IMR-90 (cell line): ENCODE measurements at regions not wholly inside any gene's neighbourhood (a gene's known extent, or its start where the extent isn't known, plus 50 kb on each side); places are given as distances from the start of the nearest gene placed in this dataset.

Experiments
- ATAC-seq: fragments of 200-7000 bp; cut with Tn5 transposase; 2 replicates; pipeline ENCODE4 v1.9.1; 2020; ENCODE audit warnings: low read depth, mild to moderate bottlenecking, moderate library complexity
- BruUV-seq: library from RNA; stranded (reverse); fragments of 400-500 nt; replicated peaks from 2 replicates; lab custom pipeline; 2021; lab: Mats Ljungman, UMichigan
- CTCF ChIA-PET: fragments of 300-600 bp; formaldehyde crosslinking; extraction: SDS; loops from one replicate; lab custom pipeline; 2021; ENCODE audit warnings: antibody characterized with exemption; lab: Yijun Ruan, JAX
- POLR2A ChIA-PET: fragments of 300-600 bp; sonication (Branson Sonifier 250); formaldehyde crosslinking; loops from one replicate; lab custom pipeline; 2022; ENCODE audit warnings: antibody characterized with exemption; ENCODE audit not compliant: unreplicated experiment; lab: Charles Lee
- DNase-seq: peaks from one replicate; pipeline ENCODE4 v3.0.0; 2013
- H2AFZ ChIP-seq: replicated peaks from 2 replicates; pipeline ENCODE3; 2013; ENCODE audit warnings: low read length, mild to moderate bottlenecking; ENCODE audit not compliant: poor library complexity
- H2AK5ac ChIP-seq: 2 replicates; pipeline ENCODE4 v1.6.1; 2013; ENCODE audit warnings: low read depth, low read length, inconsistent platforms
- H2AK9ac ChIP-seq: replicated peaks from 2 replicates; pipeline ENCODE3; 2013; ENCODE audit warnings: mild to moderate bottlenecking, low read depth, low read length, moderate library complexity; ENCODE audit not compliant: poor library complexity
- H2BK120ac ChIP-seq: 2 replicates; pipeline ENCODE4 v1.6.1; 2013; ENCODE audit warnings: low read depth, low read length, inconsistent platforms
- H2BK15ac ChIP-seq: 3 replicates; pipeline ENCODE4 v1.6.1; 2013; ENCODE audit warnings: low read depth, low read length, inconsistent platforms
- H2BK20ac ChIP-seq: 2 replicates; pipeline ENCODE4 v1.6.1; 2013; ENCODE audit warnings: low read depth, mild to moderate bottlenecking, inconsistent platforms, low read length, moderate library complexity
- H2BK5ac ChIP-seq: 2 replicates; pipeline ENCODE4 v1.6.1; 2013; ENCODE audit warnings: mild to moderate bottlenecking, low read depth, low read length, inconsistent platforms; ENCODE audit not compliant: poor library complexity, severe bottlenecking
- H3K14ac ChIP-seq: replicated peaks from 2 replicates; pipeline ENCODE4 v1.6.1; 2013; ENCODE audit warnings: low read depth, low read length, inconsistent platforms
- H3K18ac ChIP-seq: 2 replicates; pipeline ENCODE4 v1.6.1; 2013; ENCODE audit warnings: low read depth, low read length, control low read depth
- H3K23ac ChIP-seq: 2 replicates; pipeline ENCODE4 v1.6.1; 2013; ENCODE audit warnings: low read depth, low read length, inconsistent platforms
- H3K27ac ChIP-seq: 2 replicates; pipeline ENCODE4 v1.5.1; 2013; ENCODE audit warnings: mild to moderate bottlenecking, control low read depth, low read length; ENCODE audit not compliant: insufficient read depth
- H3K27me3 ChIP-seq: 2 replicates; pipeline ENCODE4 v1.6.1; 2013; ENCODE audit warnings: low read length; ENCODE audit not compliant: control insufficient read depth, insufficient read depth
- H3K36me3 ChIP-seq: 2 replicates; pipeline ENCODE4 v1.6.1; 2013; ENCODE audit warnings: low read length, mixed read lengths; ENCODE audit not compliant: control insufficient read depth, insufficient read depth
- H3K4ac ChIP-seq: 2 replicates; pipeline ENCODE4 v1.6.1; 2013; ENCODE audit warnings: low read depth, low read length, inconsistent platforms
- H3K4me1 ChIP-seq: 2 replicates; pipeline ENCODE4 v1.6.1; 2013; ENCODE audit warnings: low read length, mixed read lengths; ENCODE audit not compliant: control insufficient read depth, insufficient read depth
- H3K4me2 ChIP-seq: 2 replicates; pipeline ENCODE4 v1.6.1; 2013; ENCODE audit warnings: low read depth, mild to moderate bottlenecking, control low read depth, low read length, moderate library complexity
- H3K4me3 ChIP-seq: 2 replicates; pipeline ENCODE4 v1.5.1; 2013; ENCODE audit warnings: low read depth, mild to moderate bottlenecking, control low read depth, low read length, moderate library complexity; ENCODE audit not compliant: insufficient read depth
- H3K56ac ChIP-seq: 2 replicates; pipeline ENCODE4 v1.6.1; 2013; ENCODE audit warnings: low read length, inconsistent platforms; ENCODE audit not compliant: insufficient read depth; ENCODE audit errors: extremely low read depth
- H3K79me1 ChIP-seq, 2 experiments: 2 replicates each; pipeline ENCODE4 v1.6.1; 2013; ENCODE audit warnings: low read length in 2 of 2, inconsistent platforms in 1 of 2, low read depth in 1 of 2
- H3K9ac ChIP-seq: 2 replicates; pipeline ENCODE4 v1.6.1; 2013; ENCODE audit warnings: low read depth, low read length, control low read depth
- H3K9me1 ChIP-seq: 2 replicates; pipeline ENCODE4 v1.6.1; 2013; ENCODE audit warnings: low read length, inconsistent platforms; ENCODE audit not compliant: insufficient read depth
- H3K9me3 ChIP-seq: 2 replicates; pipeline ENCODE4 v1.6.1; 2013; ENCODE audit warnings: low read length; ENCODE audit not compliant: control insufficient read depth, insufficient read depth
- H4K20me1 ChIP-seq: 2 replicates; pipeline ENCODE4 v1.6.1; 2013; ENCODE audit warnings: low read length, inconsistent platforms; ENCODE audit not compliant: insufficient read depth
- H4K5ac ChIP-seq: 2 replicates; pipeline ENCODE4 v1.6.1; 2013; ENCODE audit warnings: mild to moderate bottlenecking, low read depth, low read length, control low read depth
- H4K8ac ChIP-seq, 2 experiments: 2 replicates each; pipeline ENCODE4 v1.6.1; 2013; ENCODE audit warnings: low read depth in 2 of 2, low read length in 2 of 2, control low read depth in 1 of 2, inconsistent platforms in 1 of 2
- H4K91ac ChIP-seq: 2 replicates; pipeline ENCODE4 v1.6.1; 2013; ENCODE audit warnings: low read depth, low read length, inconsistent platforms; ENCODE audit not compliant: insufficient read depth
- BHLHE40 ChIP-seq: fragments of 150-350 bp; IDR thresholded peaks from 2 replicates; pipeline ENCODE4 v1.6.1; 2016; ENCODE audit warnings: mild to moderate bottlenecking, low read depth, low read length
- CEBPB ChIP-seq: IDR thresholded peaks from 2 replicates; pipeline ENCODE4 v1.6.1; 2012; ENCODE audit warnings: low read depth, low read length, improper control_type of control experiment
- CHD1 ChIP-seq: IDR thresholded peaks from 2 replicates; pipeline ENCODE4 v1.6.1; 2012; ENCODE audit warnings: low read depth, low read length, improper control_type of control experiment
- FOS ChIP-seq: fragments of 150-350 bp; IDR thresholded peaks from 2 replicates; pipeline ENCODE4 v1.6.1; 2016; ENCODE audit warnings: low read depth, low read length
- MAFK ChIP-seq: IDR thresholded peaks from 2 replicates; pipeline ENCODE4 v1.6.1; 2012; ENCODE audit warnings: low read depth, low read length, improper control_type of control experiment
- MXI1 ChIP-seq: IDR thresholded peaks from 2 replicates; pipeline ENCODE4 v1.6.1; 2012; ENCODE audit warnings: low read depth, mild to moderate bottlenecking, low read length, moderate library complexity, borderline replicate concordance
- POLR2A ChIP-seq: IDR thresholded peaks from 2 replicates; pipeline ENCODE4 v1.6.1; 2012; ENCODE audit warnings: mild to moderate bottlenecking, low read depth, low read length
- RAD21 ChIP-seq: IDR thresholded peaks from 2 replicates; pipeline ENCODE4 v1.6.1; 2012; ENCODE audit warnings: low read length, improper control_type of control experiment
- RCOR1 ChIP-seq: IDR thresholded peaks from 2 replicates; pipeline ENCODE4 v1.6.1; 2012; ENCODE audit warnings: mild to moderate bottlenecking, low read length, improper control_type of control experiment; ENCODE audit not compliant: insufficient replicate concordance
- SMC3 ChIP-seq: fragments of 150-350 bp; IDR thresholded peaks from 2 replicates; pipeline ENCODE4 v1.6.1; 2016; ENCODE audit warnings: low read depth, mild to moderate bottlenecking, antibody characterized with exemption, low read length, moderate library complexity
- USF2 ChIP-seq: fragments of 150-350 bp; IDR thresholded peaks from 2 replicates; pipeline ENCODE4 v1.6.1; 2017; ENCODE audit warnings: mild to moderate bottlenecking, antibody characterized with exemption, low read length, low read depth
- WGBS, 2 experiments: methylation state at CpG; one replicate each; pipeline versions ENCODE4 v1.1.5 to v1.1.7; 2013; ENCODE audit warnings: missing lambda C conversion rate in 2 of 2; ENCODE audit not compliant: insufficient read length in 1 of 2; ENCODE audit errors: extremely low coverage in 2 of 2; 5-methylcytosine and 5-hydroxymethylcytosine counted together
- dilution Hi-C: fragments of 300-500 bp; cut with HindIII; formaldehyde crosslinking; loops from one replicate; pipeline ENCODE4 v1.14.3; 2018; ENCODE audit warnings: low sequenced_read_pairs; ENCODE audit not compliant: unreplicated experiment
- in situ Hi-C: fragments of 300-500 bp; cut with MboI; formaldehyde crosslinking; loops from 3 replicates; pipeline ENCODE4 v1.14.3; 2019; ENCODE audit warnings: low sequenced_read_pairs, inconsistent platforms, mixed read lengths
- intact Hi-C: fragments of 100-400 bp; cut with micrococcal nuclease; formaldehyde crosslinking; loops from 2 replicates; pipeline ENCODE4 v1.10.0; 2022
- TF ChIP-seq, protein P1 (sequence below): fragments of 150-350 bp; IDR thresholded peaks from 2 replicates; pipeline ENCODE4 v1.6.1; 2016; ENCODE audit warnings: low read depth, mild to moderate bottlenecking, low read length, moderate library complexity, borderline replicate concordance

DNA sequence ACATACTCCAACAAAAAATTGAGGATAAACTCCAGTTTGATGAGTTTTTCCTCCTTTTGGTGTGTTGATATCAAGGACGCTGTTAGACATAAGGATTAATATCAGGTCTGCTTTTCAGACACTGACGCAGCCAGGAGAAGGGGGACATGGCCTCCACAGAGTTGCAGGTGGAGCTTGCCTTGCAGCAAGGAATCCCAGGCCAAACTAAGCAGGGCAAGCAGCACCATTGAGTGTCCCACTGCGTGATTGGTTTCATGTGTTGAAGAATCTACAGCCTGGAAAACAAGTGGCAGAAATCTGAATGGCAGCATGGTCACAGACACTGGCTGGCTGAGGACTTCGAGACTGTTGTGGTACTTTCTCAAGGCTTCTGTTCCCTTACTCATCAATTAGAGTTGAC, 777.6 kb downstream of the KCNJ18 start:
- Histone ChIP-seq H2BK120ac (no peak overlapping the region), H3K9me3 (peaks cover 22% of the 10 kb centered on the region), H3K56ac (no peak overlapping the region), H3K4ac (no peak overlapping the region), H4K91ac (no peak overlapping the region), H3K14ac (no peak overlapping the region), H3K27ac (no peak overlapping the region), H3K4me2 (no peak overlapping the region), H2BK15ac (no peak overlapping the region), H3K23ac (no peak overlapping the region), H2AFZ (no peak overlapping the region), H3K18ac (no peak overlapping the region), H3K4me1 (no peaks in the 10 kb centered on the region), H3K27me3 (no peaks in the 10 kb centered on the region), H3K79me1 (no peaks in the 10 kb centered on the region), H3K9me1 (no peaks in the 10 kb centered on the region), H2AK5ac (no peak overlapping the region), H2BK20ac (no peak overlapping the region), H3K4me3 (no peak overlapping the region), H3K9ac (no peak overlapping the region), H2BK5ac (no peak overlapping the region), H2AK9ac (no peak overlapping the region), H4K5ac (no peak overlapping the region), H4K20me1 (no peaks in the 10 kb centered on the region), H4K8ac (no peak overlapping the region), H3K36me3 (no peaks in the 10 kb centered on the region)
- TF ChIP-seq, protein P1, sequence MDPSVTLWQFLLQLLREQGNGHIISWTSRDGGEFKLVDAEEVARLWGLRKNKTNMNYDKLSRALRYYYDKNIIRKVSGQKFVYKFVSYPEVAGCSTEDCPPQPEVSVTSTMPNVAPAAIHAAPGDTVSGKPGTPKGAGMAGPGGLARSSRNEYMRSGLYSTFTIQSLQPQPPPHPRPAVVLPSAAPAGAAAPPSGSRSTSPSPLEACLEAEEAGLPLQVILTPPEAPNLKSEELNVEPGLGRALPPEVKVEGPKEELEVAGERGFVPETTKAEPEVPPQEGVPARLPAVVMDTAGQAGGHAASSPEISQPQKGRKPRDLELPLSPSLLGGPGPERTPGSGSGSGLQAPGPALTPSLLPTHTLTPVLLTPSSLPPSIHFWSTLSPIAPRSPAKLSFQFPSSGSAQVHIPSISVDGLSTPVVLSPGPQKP, result no peak
- no peak for TF ChIP-seq CHD1
- no peak for TF ChIP-seq FOS
- no peak for TF ChIP-seq POLR2A
- no peak for TF ChIP-seq SMC3
- TF ChIP-seq USF2, result no peak
- no peak for TF ChIP-seq RCOR1
- TF ChIP-seq BHLHE40, result no peak
- no peak for TF ChIP-seq CEBPB
- TF ChIP-seq MXI1, result no peak
- TF ChIP-seq RAD21, result no peak
- TF ChIP-seq MAFK, result no peak
- POLR2A ChIA-PET, result no interaction called here
- in situ Hi-C loops (no loop called here), intact Hi-C loops (no loop called here), dilution Hi-C loops (no loop called here)
- no peak for ATAC-seq
- CTCF ChIA-PET, result no interaction called here
- WGBS, 2 experiments, result 65% methylated on average over 2 of the region's 4 CpGs; no CpG with 5 or more reads in 1 of the 2 experiments
- DNase-seq, result no peak
- BruUV-seq, result no TSS peak
